HTR-8/SVneo (cell line): ENCODE measurements at regions not wholly inside any gene's neighbourhood (a gene's known extent, or its start where the extent isn't known, plus 50 kb on each side); places are given as distances from the start of the nearest gene placed in this dataset.
"Not testable (repeated sequence)": the region's sequence is repeated elsewhere in the genome, so short reads cannot be mapped to it uniquely, and the experiment has no call there.

Source experiments
- DNase-seq: peaks from one replicate; pipeline ENCODE4 v3.0.0; 2011; ENCODE audit warnings: low spot score, mixed read lengths; ENCODE audit not compliant: insufficient read length
- FAIRE-seq: peaks from 2 replicates; lab custom pipeline; 2011; peaks lifted over from hg19 to GRCh38; lab: Jason Lieb, UNC

- FAIRE-seq (no peak), DNase-seq (no peak)
Observed at GRCh38 chr5:100401149-100401548, 134.0 kb upstream of the FAM174A start.

GRCh38 chr5:100398815-100399214 lies 136.4 kb upstream of the FAM174A start:
- DNase-seq, FAIRE-seq: not testable (repeated sequence)

- DNase-seq, FAIRE-seq: not testable (repeated sequence)
Observed at GRCh38 chr5:100379254-100379858, 155.8 kb upstream of the FAM174A start.

- DNase-seq, FAIRE-seq: not testable (repeated sequence)
Observed at GRCh38 chr5:100364757-100365478, 170.3 kb upstream of the FAM174A start.

GRCh38 chr5:100364343-100364742 lies 170.8 kb upstream of the FAM174A start:
- not testable (repeated sequence) for DNase-seq, FAIRE-seq

- DNase-seq, FAIRE-seq: not testable (repeated sequence)
Observed at GRCh38 chr5:100359998-100360397, 175.2 kb upstream of the FAM174A start.

- not testable (repeated sequence) for FAIRE-seq
Observed at GRCh38 chr5:100346269-100346668, 188.9 kb upstream of the FAM174A start.

GRCh38 chr5:100341485-100341884 lies 193.7 kb upstream of the FAM174A start:
- not testable (repeated sequence) for FAIRE-seq, DNase-seq

More at GRCh38 chr5:100346269-100346668, 188.9 kb upstream of the FAM174A start:
- DNase-seq = not testable (repeated sequence)

- FAIRE-seq = no peak
- DNase-seq = no peak
Observed at GRCh38 chr5:100322483-100322882, 212.7 kb upstream of the FAM174A start.

- FAIRE-seq = no peak
Observed at GRCh38 chr5:100319885-100320284, 215.3 kb upstream of the FAM174A start.

GRCh38 chr5:100313657-100314056 lies 221.5 kb upstream of the FAM174A start:
- FAIRE-seq = no peak
- no peak for DNase-seq

More at GRCh38 chr5:100319885-100320284, 215.3 kb upstream of the FAM174A start:
- no peak for DNase-seq

GRCh38 chr5:100311806-100312205 lies 223.4 kb upstream of the FAM174A start:
- DNase-seq (no peak), FAIRE-seq (no peak)

GRCh38 chr5:100306000-100306399 lies 229.2 kb upstream of the FAM174A start:
- no peak for FAIRE-seq

GRCh38 chr5:100303216-100303615 lies 232.0 kb upstream of the FAM174A start:
- DNase-seq (no peak), FAIRE-seq (no peak)

More at GRCh38 chr5:100306000-100306399, 229.2 kb upstream of the FAM174A start:
- no peak for DNase-seq

GRCh38 chr5:100299261-100299660 lies 235.9 kb upstream of the FAM174A start:
- DNase-seq (no peak), FAIRE-seq (no peak)

- FAIRE-seq (no peak), DNase-seq (no peak)
Observed at GRCh38 chr5:100276071-100276470, 259.1 kb upstream of the FAM174A start.

- FAIRE-seq (no peak), DNase-seq (no peak)
Observed at GRCh38 chr5:100275631-100276030, 259.5 kb upstream of the FAM174A start.

GRCh38 chr5:100273846-100274580 lies 261.2 kb upstream of the FAM174A start:
- DNase-seq = no peak

GRCh38 chr5:100270023-100270771 lies 265.0 kb upstream of the FAM174A start:
- no peak for DNase-seq
- FAIRE-seq = no peak

More at GRCh38 chr5:100273846-100274580, 261.2 kb upstream of the FAM174A start:
- FAIRE-seq = no peak

GRCh38 chr5:100260968-100261367 lies 274.2 kb upstream of the FAM174A start:
- DNase-seq = no peak
- FAIRE-seq = no peak
